WTC11 (cell line): ENCODE measurements at regions not wholly inside any gene's neighbourhood (a gene's known extent, or its start where the extent isn't known, plus 50 kb on each side); places are given as distances from the start of the nearest gene placed in this dataset.

Source experiments
- ATAC-seq: fragments of 200-7000 bp; cut with Tn5 transposase; 2 replicates; pipeline ENCODE4 v1.10.0; 2021; ENCODE audit warnings: mild to moderate bottlenecking, moderate library complexity
- CTCF ChIA-PET: fragments of 300-600 bp; sonication (Branson Sonifier 250); formaldehyde crosslinking; loops from one replicate; lab custom pipeline; 2021; ENCODE audit warnings: antibody characterized with exemption; lab: Charles Lee
- POLR2A ChIA-PET: fragments of 350-600 bp; sonication (Branson Sonifier 250); formaldehyde crosslinking; loops from one replicate; lab custom pipeline; 2021; ENCODE audit warnings: antibody characterized with exemption; lab: Charles Lee
- DNase-seq: peaks from one replicate; pipeline ENCODE4 v3.0.0; 2021; ENCODE audit warnings: low spot score
- H3K27ac Mint-ChIP-seq: 2 replicates; pipeline ENCODE4 v1.8.0; 2021; ENCODE audit warnings: mixed read lengths
- H3K27me3 Mint-ChIP-seq: 2 replicates; pipeline ENCODE4 v1.8.0; 2021; ENCODE audit warnings: low read depth, mild to moderate bottlenecking, moderate library complexity, mixed read lengths
- H3K36me3 Mint-ChIP-seq: 2 replicates; pipeline ENCODE4 v1.8.0; 2021; ENCODE audit warnings: mixed read lengths
- H3K4me1 Mint-ChIP-seq: 2 replicates; pipeline ENCODE4 v1.8.0; 2022; ENCODE audit warnings: mixed read lengths
- H3K4me3 Mint-ChIP-seq: 2 replicates; pipeline ENCODE4 v1.8.0; 2021; ENCODE audit warnings: mild to moderate bottlenecking, moderate library complexity, mixed read lengths
- H3K9me3 Mint-ChIP-seq: 2 replicates; pipeline ENCODE4 v1.8.0; 2021; ENCODE audit warnings: mixed read lengths
- ERG ChIP-seq: fragments of 250-450 bp; sonication (Bioruptor Pico); IDR thresholded peaks from 2 replicates; pipeline ENCODE4 v1.8.0; 2021; ENCODE audit warnings: mild to moderate bottlenecking
- GABPB1 ChIP-seq: sonication (generic); formaldehyde crosslinking; IDR thresholded peaks from 2 replicates; pipeline ENCODE4 v1.8.1; 2023; ENCODE audit warnings: mild to moderate bottlenecking, missing genetic modification reagents
- NFYB ChIP-seq: sonication (generic); formaldehyde crosslinking; conservative IDR thresholded peaks from 2 replicates; pipeline ENCODE4 v1.8.0; 2022; ENCODE audit warnings: low read depth, missing genetic modification reagents
- STAT6 ChIP-seq: sonication (generic); formaldehyde crosslinking; conservative IDR thresholded peaks from 2 replicates; pipeline ENCODE4 v1.8.1; 2023; ENCODE audit warnings: mild to moderate bottlenecking, low read depth, missing genetic modification reagents, moderate library complexity
- TEAD4 ChIP-seq: sonication (generic); formaldehyde crosslinking; IDR thresholded peaks from 2 replicates; pipeline ENCODE4 v1.8.0; 2022; ENCODE audit warnings: mild to moderate bottlenecking, missing genetic modification reagents
- ZNF281 ChIP-seq: sonication (generic); formaldehyde crosslinking; IDR thresholded peaks from 2 replicates; pipeline ENCODE4 v1.8.0; 2023; ENCODE audit warnings: mild to moderate bottlenecking, missing genetic modification reagents
- ZNF671 ChIP-seq: fragments of 250-450 bp; sonication (Bioruptor Pico); IDR thresholded peaks from 2 replicates; pipeline ENCODE4 v1.8.0; 2021; ENCODE audit warnings: mild to moderate bottlenecking
- TF ChIP-seq, protein P1 (sequence below): sonication (generic); formaldehyde crosslinking; IDR thresholded peaks from 2 replicates; pipeline ENCODE4 v1.8.1; 2023; ENCODE audit warnings: mild to moderate bottlenecking, missing genetic modification reagents, moderate library complexity
- TF ChIP-seq, protein P2 (sequence below): sonication (generic); formaldehyde crosslinking; IDR thresholded peaks from 2 replicates; pipeline ENCODE4 v1.8.1; 2023; ENCODE audit warnings: mild to moderate bottlenecking, moderate library complexity, missing genetic modification reagents
- TF ChIP-seq, protein P3 (sequence below): sonication (generic); formaldehyde crosslinking; IDR thresholded peaks from 2 replicates; pipeline ENCODE4 v1.8.1; 2022; ENCODE audit warnings: mild to moderate bottlenecking, moderate library complexity, missing genetic modification reagents

DNA sequence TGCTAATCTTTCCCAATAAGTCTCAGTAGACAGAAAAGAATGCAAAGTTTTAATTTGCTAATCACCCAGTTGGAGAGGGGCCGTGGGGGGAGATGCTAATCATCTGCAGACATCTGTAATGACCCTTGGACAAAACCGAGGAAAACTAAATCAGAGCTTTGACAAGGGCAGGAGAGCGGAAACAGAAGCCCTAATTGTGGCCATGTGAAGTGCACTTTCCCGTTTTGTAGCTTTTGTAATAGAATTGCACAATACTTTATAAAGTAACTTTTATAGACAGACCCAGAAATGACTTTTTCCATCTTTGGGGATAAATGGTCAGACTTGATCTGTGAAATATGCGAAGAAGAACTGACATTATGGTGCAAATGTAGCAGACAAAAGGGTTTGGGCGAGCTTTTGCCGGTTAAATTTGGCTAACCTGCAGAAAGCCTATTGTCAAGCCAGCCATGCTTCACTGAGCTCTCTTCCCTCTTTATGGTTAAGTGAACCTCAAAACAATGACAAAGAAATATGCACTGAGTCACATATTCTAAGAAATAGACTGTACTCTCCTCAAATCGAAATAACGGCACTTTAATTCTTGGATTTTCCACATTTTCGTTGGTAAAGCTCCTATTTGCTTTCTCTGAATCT, 980.1 kb upstream of the POU3F3 start (continued):
- no peak for TF ChIP-seq ZNF281 (CRISPR knock-in tag)
- TF ChIP-seq, protein P1, sequence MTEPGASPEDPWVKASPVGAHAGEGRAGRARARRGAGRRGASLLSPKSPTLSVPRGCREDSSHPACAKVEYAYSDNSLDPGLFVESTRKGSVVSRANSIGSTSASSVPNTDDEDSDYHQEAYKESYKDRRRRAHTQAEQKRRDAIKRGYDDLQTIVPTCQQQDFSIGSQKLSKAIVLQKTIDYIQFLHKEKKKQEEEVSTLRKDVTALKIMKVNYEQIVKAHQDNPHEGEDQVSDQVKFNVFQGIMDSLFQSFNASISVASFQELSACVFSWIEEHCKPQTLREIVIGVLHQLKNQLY (CRISPR knock-in tag), result no peak

DNA sequence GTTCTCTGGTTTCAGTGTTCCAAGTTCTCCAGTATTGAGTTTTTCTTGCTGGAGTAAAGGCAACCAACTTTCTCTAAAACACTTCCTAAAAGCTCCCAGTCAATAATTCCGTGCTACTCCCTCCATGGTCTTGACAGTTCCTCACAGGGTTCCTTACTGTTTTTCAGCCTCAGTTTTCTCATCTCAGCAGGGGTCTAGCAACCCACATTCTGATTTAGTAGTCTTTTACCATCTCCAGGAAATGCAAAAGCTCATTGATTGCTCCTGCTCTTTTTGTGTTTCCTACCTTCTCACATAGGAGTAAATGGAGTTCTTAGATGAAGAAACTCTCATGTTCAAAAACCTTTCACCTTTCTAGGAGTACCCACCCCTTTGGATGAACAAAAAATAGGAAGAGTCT, 978.8 kb upstream of the POU3F3 start:
- Mint-ChIP-seq H3K27ac (peak overlapping the region; percentile 58), H3K36me3 (no peaks in the 10 kb centered on the region), H3K4me1 (peaks cover 47% of the 10 kb centered on the region)
- peak; percentile 72 for ATAC-seq
- TF ChIP-seq, protein P2, sequence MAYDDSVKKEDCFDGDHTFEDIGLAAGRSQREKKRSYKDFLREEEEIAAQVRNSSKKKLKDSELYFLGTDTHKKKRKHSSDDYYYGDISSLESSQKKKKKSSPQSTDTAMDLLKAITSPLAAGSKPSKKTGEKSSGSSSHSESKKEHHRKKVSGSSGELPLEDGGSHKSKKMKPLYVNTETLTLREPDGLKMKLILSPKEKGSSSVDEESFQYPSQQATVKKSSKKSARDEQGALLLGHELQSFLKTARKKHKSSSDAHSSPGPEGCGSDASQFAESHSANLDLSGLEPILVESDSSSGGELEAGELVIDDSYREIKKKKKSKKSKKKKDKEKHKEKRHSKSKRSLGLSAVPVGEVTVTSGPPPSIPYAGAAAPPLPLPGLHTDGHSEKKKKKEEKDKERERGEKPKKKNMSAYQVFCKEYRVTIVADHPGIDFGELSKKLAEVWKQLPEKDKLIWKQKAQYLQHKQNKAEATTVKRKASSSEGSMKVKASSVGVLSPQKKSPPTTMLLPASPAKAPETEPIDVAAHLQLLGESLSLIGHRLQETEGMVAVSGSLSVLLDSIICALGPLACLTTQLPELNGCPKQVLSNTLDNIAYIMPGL (CRISPR knock-in tag), result no peak
- TF ChIP-seq ERG (CRISPR knock-in tag) (no peak), GABPB1 (CRISPR knock-in tag) (no peak), STAT6 (CRISPR knock-in tag) (no peak), NFYB (CRISPR knock-in tag) (no peak)
- TF ChIP-seq, all 79 proteins: peak for 0
- Mint-ChIP-seq H3K27me3 (no peaks in the 10 kb centered on the region), H3K9me3 (no peaks in the 10 kb centered on the region), H3K4me3 (peak overlapping the region; percentile 30)
- ChIA-PET CTCF (no interaction called here), POLR2A (no interaction called here)
- DNase-seq, result peak; percentile 16

DNA sequence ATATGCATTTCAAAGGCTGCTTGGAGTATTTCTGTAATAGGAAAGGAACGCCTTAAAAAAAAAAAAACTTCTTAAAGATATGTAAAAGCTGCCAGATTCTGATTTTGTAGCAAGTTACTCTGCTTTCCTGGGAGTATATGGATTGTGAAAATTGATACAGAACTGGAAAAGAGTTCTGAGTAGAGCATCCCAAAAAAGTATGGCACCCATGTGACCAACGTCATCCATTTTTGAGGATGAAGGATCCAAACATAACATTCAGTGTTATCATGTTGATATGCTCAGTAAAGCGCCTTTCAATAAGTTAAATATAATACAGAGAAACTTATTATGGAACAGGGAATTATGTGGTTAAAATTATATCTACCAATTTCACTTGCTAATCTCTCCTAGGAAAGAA, 978.4 kb upstream of the POU3F3 start:
- ChIA-PET POLR2A (no interaction called here), CTCF (no interaction called here)
- ATAC-seq (no peak), DNase-seq (no peak)
- H3K9me3 Mint-ChIP-seq, result no peaks in the 10 kb centered on the region
- TF ChIP-seq ZNF671 (CRISPR knock-in tag), result no peak
- TF ChIP-seq, protein P3, sequence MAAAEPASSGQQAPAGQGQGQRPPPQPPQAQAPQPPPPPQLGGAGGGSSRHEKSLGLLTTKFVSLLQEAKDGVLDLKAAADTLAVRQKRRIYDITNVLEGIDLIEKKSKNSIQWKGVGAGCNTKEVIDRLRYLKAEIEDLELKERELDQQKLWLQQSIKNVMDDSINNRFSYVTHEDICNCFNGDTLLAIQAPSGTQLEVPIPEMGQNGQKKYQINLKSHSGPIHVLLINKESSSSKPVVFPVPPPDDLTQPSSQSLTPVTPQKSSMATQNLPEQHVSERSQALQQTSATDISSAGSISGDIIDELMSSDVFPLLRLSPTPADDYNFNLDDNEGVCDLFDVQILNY, result no peak
- TF ChIP-seq TEAD4 (CRISPR knock-in tag), result no peak
- no peak overlapping the region for H3K4me3 Mint-ChIP-seq
- peak overlapping the region; percentile 58; the same call in 1 of the 2 replicates for H3K27ac Mint-ChIP-seq
- H3K4me1 Mint-ChIP-seq, result peaks cover 47% of the 10 kb centered on the region
- no peaks in the 10 kb centered on the region for H3K27me3 Mint-ChIP-seq
- H3K36me3 Mint-ChIP-seq, result no peaks in the 10 kb centered on the region
